Ovary (tissue), 3 donors: ENCODE measurements at regions not wholly inside any gene's neighbourhood (a gene's known extent, or its start where the extent isn't known, plus 50 kb on each side); places are given as distances from the start of the nearest gene placed in this dataset.

ENCODE experiments used
- EP300 ChIP-seq: sonication (generic); formaldehyde crosslinking; IDR thresholded peaks from one replicate; pipeline ENCODE4 v1.6.1; 2017; ENCODE audit warnings: antibody characterized with exemption
- POLR2A ChIP-seq: fragments of 450-650 bp; IDR thresholded peaks from one replicate; pipeline ENCODE4 v1.6.1; 2017; ENCODE audit warnings: antibody characterized with exemption, mild to moderate bottlenecking, moderate library complexity
- TF ChIP-seq, protein P1 (sequence below), 3 donors: fragments of 450-650 bp in 2 of 3; fragments of 200-600 bp in 1 of 3; IDR thresholded peaks; one replicate each; pipeline versions ENCODE4 v1.5.1 to v1.8.0; 2016 to 2022; ENCODE audit warnings: antibody characterized with exemption in 3 of 3, mild to moderate bottlenecking in 1 of 3
- donor health status: DM: no; HTN: no; CAD: no.

DNA sequence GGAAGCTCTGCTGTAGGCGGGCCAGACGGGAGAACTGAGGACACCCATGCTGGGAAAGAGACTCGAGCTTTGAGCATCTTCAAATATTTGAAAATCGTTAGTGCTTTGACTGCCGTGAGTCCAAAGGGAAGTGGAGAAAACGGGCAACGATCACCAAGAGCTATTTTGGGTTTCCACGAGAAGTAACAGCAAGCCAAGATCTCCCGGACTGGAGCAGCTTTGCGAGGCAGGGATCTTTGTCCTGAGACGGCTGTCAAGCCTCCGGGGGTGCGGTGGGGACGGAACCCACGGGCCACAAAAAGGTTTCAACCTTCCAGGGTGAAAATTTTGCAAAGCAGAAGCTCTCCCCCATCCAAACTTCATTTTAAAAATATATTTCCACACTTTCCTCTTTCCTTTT lies 195.8 kb downstream of the NDUFA10 start:
- no peak for TF ChIP-seq POLR2A
- TF ChIP-seq, protein P1, sequence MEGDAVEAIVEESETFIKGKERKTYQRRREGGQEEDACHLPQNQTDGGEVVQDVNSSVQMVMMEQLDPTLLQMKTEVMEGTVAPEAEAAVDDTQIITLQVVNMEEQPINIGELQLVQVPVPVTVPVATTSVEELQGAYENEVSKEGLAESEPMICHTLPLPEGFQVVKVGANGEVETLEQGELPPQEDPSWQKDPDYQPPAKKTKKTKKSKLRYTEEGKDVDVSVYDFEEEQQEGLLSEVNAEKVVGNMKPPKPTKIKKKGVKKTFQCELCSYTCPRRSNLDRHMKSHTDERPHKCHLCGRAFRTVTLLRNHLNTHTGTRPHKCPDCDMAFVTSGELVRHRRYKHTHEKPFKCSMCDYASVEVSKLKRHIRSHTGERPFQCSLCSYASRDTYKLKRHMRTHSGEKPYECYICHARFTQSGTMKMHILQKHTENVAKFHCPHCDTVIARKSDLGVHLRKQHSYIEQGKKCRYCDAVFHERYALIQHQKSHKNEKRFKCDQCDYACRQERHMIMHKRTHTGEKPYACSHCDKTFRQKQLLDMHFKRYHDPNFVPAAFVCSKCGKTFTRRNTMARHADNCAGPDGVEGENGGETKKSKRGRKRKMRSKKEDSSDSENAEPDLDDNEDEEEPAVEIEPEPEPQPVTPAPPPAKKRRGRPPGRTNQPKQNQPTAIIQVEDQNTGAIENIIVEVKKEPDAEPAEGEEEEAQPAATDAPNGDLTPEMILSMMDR (IDR thresholded peaks at IDR 0.05): no peak
- no peak for TF ChIP-seq EP300
